H1 (cell line): ENCODE measurements at regions not wholly inside any gene's neighbourhood (a gene's known extent, or its start where the extent isn't known, plus 50 kb on each side); places are given as distances from the start of the nearest gene placed in this dataset.

ENCODE experiments used
- CTCF ChIP-seq, 3 experiments: IDR thresholded peaks; 1 replicate in 2 of 3; 2 replicates in 1 of 3; pipeline versions ENCODE4 v1.5.1 to v1.6.1; 2011; ENCODE audit warnings: low read length in 3 of 3, mild to moderate bottlenecking in 3 of 3, inconsistent platforms in 2 of 3, low read depth in 1 of 3, moderate library complexity in 1 of 3; ENCODE audit not compliant: insufficient read depth in 1 of 3; ENCODE audit errors: control extremely low read depth in 1 of 3
- EP300 ChIP-seq, 2 experiments: IDR thresholded peaks; 1 replicate in 1 of 2; 2 replicates in 1 of 2; pipeline ENCODE4 v1.6.1; 2011 to 2012; ENCODE audit warnings: low read depth in 2 of 2, low read length in 2 of 2, mild to moderate bottlenecking in 2 of 2, borderline replicate concordance in 1 of 2, inconsistent platforms in 1 of 2, moderate library complexity in 1 of 2
- EZH2 ChIP-seq: fragments of 200-600 bp; sonication (generic); IDR thresholded peaks from 2 replicates; pipeline ENCODE4 v1.7.1; 2012; ENCODE audit warnings: low read depth, mild to moderate bottlenecking, moderate library complexity, low read length, inconsistent platforms; ENCODE audit not compliant: severe bottlenecking
- MAX ChIP-seq: IDR thresholded peaks from 2 replicates; pipeline ENCODE4 v1.6.1; 2012; ENCODE audit warnings: inconsistent platforms
- SP2 ChIP-seq: IDR thresholded peaks from 2 replicates; pipeline ENCODE4 v1.6.1; 2012; ENCODE audit warnings: mild to moderate bottlenecking, low read length, inconsistent platforms
- SRF ChIP-seq: IDR thresholded peaks from 2 replicates; pipeline ENCODE4 v1.6.1; 2011; ENCODE audit warnings: mild to moderate bottlenecking, low read depth, low read length, moderate library complexity
- TCF12 ChIP-seq: IDR thresholded peaks from 2 replicates; pipeline ENCODE4 v1.6.1; 2011; ENCODE audit warnings: low read depth, mild to moderate bottlenecking, low read length
- USF2 ChIP-seq: IDR thresholded peaks from 2 replicates; pipeline ENCODE4 v1.6.1; 2011; ENCODE audit warnings: low read length, improper control_type of control experiment

GRCh38 chr22:47690586-47690985 lies 928.1 kb downstream of the TBC1D22A start:
- TF ChIP-seq EZH2: no peak
- no peak for TF ChIP-seq CTCF (IDR thresholded peaks at IDR 0.05; ENCODE audit: control extremely low read depth in 1 of 3, insufficient read depth in 1 of 3, low read depth in 1 of 3, low read length in 3 of 3)
- no peak for TF ChIP-seq SRF
- TF ChIP-seq TCF12: no peak
- no peak for TF ChIP-seq SP2
- TF ChIP-seq EP300 (IDR thresholded peaks at IDR 0.05; ENCODE audit: borderline replicate concordance in 1 of 2, low read depth in 2 of 2, low read length in 2 of 2): no peak
- TF ChIP-seq USF2: no peak
- TF ChIP-seq MAX: no peak
